Kidney (tissue), 13 donors: ENCODE measurements at regions not wholly inside any gene's neighbourhood (a gene's known extent, or its start where the extent isn't known, plus 50 kb on each side); places are given as distances from the start of the nearest gene placed in this dataset.

Experiments
- DNase-seq, 5 donors: peaks; one replicate each; pipeline ENCODE4 v3.0.0-alpha.2; 2013 to 2020
- FAIRE-seq: peaks from 2 replicates; lab custom pipeline; 2012; peaks lifted over from hg19 to GRCh38; lab: Jason Lieb, UNC
- H3K27ac ChIP-seq, 2 donors: one replicate each; pipeline ENCODE4 v1.7.0; 2013; ENCODE audit warnings: low read depth in 2 of 2, low read length in 2 of 2, inconsistent platforms in 1 of 2
- H3K27me3 ChIP-seq: one replicate; pipeline ENCODE4 v1.7.1; 2013; ENCODE audit warnings: low read length, inconsistent platforms; ENCODE audit not compliant: control insufficient read depth, insufficient read depth
- H3K36me3 ChIP-seq, 3 donors: one replicate each; pipeline versions ENCODE4 v1.7.0 to v1.7.1; 2013; ENCODE audit warnings: low read length in 3 of 3, control low read depth in 1 of 3, inconsistent platforms in 1 of 3; ENCODE audit not compliant: insufficient read depth in 3 of 3, control insufficient read depth in 2 of 3
- H3K4me1 ChIP-seq, 3 donors: one replicate each; pipeline versions ENCODE4 v1.7.0 to v1.7.1; 2013; ENCODE audit warnings: low read length in 3 of 3, inconsistent platforms in 1 of 3, low read depth in 1 of 3; ENCODE audit not compliant: control insufficient read depth in 2 of 3, insufficient read depth in 2 of 3
- H3K4me3 ChIP-seq, 3 donors: one replicate each; pipeline versions ENCODE4 v1.7.0 to v1.8.1; 2013; ENCODE audit warnings: low read length in 3 of 3, control low read depth in 1 of 3, inconsistent platforms in 1 of 3
- H3K9ac ChIP-seq, 3 donors: one replicate each; pipeline versions ENCODE4 v1.7.0 to v1.7.1; 2013; ENCODE audit warnings: low read length in 3 of 3, control low read depth in 1 of 3, inconsistent platforms in 1 of 3
- H3K9me3 ChIP-seq, 3 donors: one replicate each; pipeline versions ENCODE4 v1.7.0 to v1.7.1; 2013; ENCODE audit warnings: low read length in 3 of 3, control low read depth in 1 of 3, inconsistent platforms in 1 of 3; ENCODE audit not compliant: control insufficient read depth in 2 of 3, insufficient read depth in 1 of 3
- CTCF ChIP-seq: IDR thresholded peaks from 3 replicates; pipeline ENCODE4 v1.5.1; 2012; ENCODE audit warnings: mild to moderate bottlenecking, moderate library complexity, borderline replicate concordance; ENCODE audit not compliant: insufficient read depth; ENCODE audit errors: extremely low read depth
- intact Hi-C: fragments of 100-400 bp; cut with DNase I; formaldehyde crosslinking; loops from one replicate; pipeline ENCODE4 v1.11.1; 2022
- donor health status: control.
- donor health status: control.
- donor health status: control.
- donor health status: control.
- donor health status: control.
- donor health status: DM: yes; HTN: yes; CAD: no.
- donor health status: Normal renal cell carcinoma (clear cell type).

- H3K27me3 ChIP-seq: no peaks in the 10 kb centered on the region
- H3K27ac ChIP-seq: no peak overlapping the region
- H3K4me1 ChIP-seq: peaks cover 0 to 7% (median 3%) of the 10 kb centered on the region in 3 donors
- TF ChIP-seq CTCF: no peak
- no peaks in the 10 kb centered on the region for H3K9me3 ChIP-seq
- no peak for DNase-seq
- no peak overlapping the region for H3K9ac ChIP-seq
- no peak overlapping the region for H3K4me3 ChIP-seq
- no peaks in the 10 kb centered on the region for H3K36me3 ChIP-seq
- intact Hi-C loops: no loop called here
- FAIRE-seq: no peak
These were observed 521.3 kb upstream of the JARID2 start for GRCh38 chr6:14724549-14724948.

GRCh38 chr6:14726816-14727493 lies 518.9 kb upstream of the JARID2 start:
- DNase-seq (no peak), FAIRE-seq (no peak)
- intact Hi-C loops: no loop called here
- no peaks in the 10 kb centered on the region for H3K9me3 ChIP-seq
- no peak overlapping the region for H3K9ac ChIP-seq
- TF ChIP-seq CTCF: no peak
- no peaks in the 10 kb centered on the region for H3K27me3 ChIP-seq
- no peak overlapping the region for H3K27ac ChIP-seq
- H3K4me1 ChIP-seq: no peaks in the 10 kb centered on the region
- H3K36me3 ChIP-seq: no peaks in the 10 kb centered on the region
- no peak overlapping the region for H3K4me3 ChIP-seq

- H3K27ac ChIP-seq: peak overlapping the region in 1 of 2 donors; percentile 54
- TF ChIP-seq CTCF: no peak
- FAIRE-seq: no peak
These were observed 518.1 kb upstream of the JARID2 start for GRCh38 chr6:14727494-14728395.

More at GRCh38 chr6:14727494-14728395, 518.1 kb upstream of the JARID2 start:
- Histone ChIP-seq H3K27me3 (no peaks in the 10 kb centered on the region), H3K4me1 (no peaks in the 10 kb centered on the region), H3K9me3 (no peaks in the 10 kb centered on the region), H3K9ac (no peak overlapping the region), H3K36me3 (no peaks in the 10 kb centered on the region), H3K4me3 (no peak overlapping the region)
- DNase-seq: no peak
- intact Hi-C loops: no loop called here
